Neural cell (in vitro differentiated cells): ENCODE measurements at regions not wholly inside any gene's neighbourhood (a gene's known extent, or its start where the extent isn't known, plus 50 kb on each side); places are given as distances from the start of the nearest gene placed in this dataset.

Source experiments
- EP300 ChIP-seq: fragments of 450-650 bp; conservative IDR thresholded peaks from 2 replicates; pipeline ENCODE4 v1.6.1; 2014; ENCODE audit warnings: antibody characterized with exemption, mild to moderate bottlenecking, moderate library complexity; ENCODE audit not compliant: poor library complexity, severe bottlenecking
- EZH2 ChIP-seq: fragments of 200-600, 300-800 bp; shearing (Covaris generic), sonication (generic); IDR thresholded peaks from 2 replicates; pipeline ENCODE4 v1.6.1; 2014; ENCODE audit warnings: antibody characterized with exemption, low read length, borderline replicate concordance, mild to moderate bottlenecking; ENCODE audit not compliant: insufficient read depth, poor library complexity, severe bottlenecking
- POLR2AphosphoS5 ChIP-seq: IDR thresholded peaks from 2 replicates; pipeline ENCODE4 v1.6.1; 2012
- TAF1 ChIP-seq: IDR thresholded peaks from 2 replicates; pipeline ENCODE4 v1.6.1; 2012; ENCODE audit warnings: low read depth
- TF ChIP-seq, protein P1 (sequence below): fragments of 450-650 bp; IDR thresholded peaks from 2 replicates; pipeline ENCODE4 v1.5.1; 2014; ENCODE audit warnings: antibody characterized with exemption, mild to moderate bottlenecking, moderate library complexity; ENCODE audit not compliant: poor library complexity, severe bottlenecking
- TF ChIP-seq, protein P2 (sequence below): IDR thresholded peaks from 2 replicates; pipeline ENCODE4 v1.6.1; 2012; ENCODE audit warnings: borderline replicate concordance

GRCh38 chr3:139098391-139098790, 53.7 kb upstream of the PRR23C start:
- TF ChIP-seq POLR2AphosphoS5, result no peak
- TF ChIP-seq EP300, result no peak
- TF ChIP-seq, protein P1, sequence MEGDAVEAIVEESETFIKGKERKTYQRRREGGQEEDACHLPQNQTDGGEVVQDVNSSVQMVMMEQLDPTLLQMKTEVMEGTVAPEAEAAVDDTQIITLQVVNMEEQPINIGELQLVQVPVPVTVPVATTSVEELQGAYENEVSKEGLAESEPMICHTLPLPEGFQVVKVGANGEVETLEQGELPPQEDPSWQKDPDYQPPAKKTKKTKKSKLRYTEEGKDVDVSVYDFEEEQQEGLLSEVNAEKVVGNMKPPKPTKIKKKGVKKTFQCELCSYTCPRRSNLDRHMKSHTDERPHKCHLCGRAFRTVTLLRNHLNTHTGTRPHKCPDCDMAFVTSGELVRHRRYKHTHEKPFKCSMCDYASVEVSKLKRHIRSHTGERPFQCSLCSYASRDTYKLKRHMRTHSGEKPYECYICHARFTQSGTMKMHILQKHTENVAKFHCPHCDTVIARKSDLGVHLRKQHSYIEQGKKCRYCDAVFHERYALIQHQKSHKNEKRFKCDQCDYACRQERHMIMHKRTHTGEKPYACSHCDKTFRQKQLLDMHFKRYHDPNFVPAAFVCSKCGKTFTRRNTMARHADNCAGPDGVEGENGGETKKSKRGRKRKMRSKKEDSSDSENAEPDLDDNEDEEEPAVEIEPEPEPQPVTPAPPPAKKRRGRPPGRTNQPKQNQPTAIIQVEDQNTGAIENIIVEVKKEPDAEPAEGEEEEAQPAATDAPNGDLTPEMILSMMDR, result no peak
- TF ChIP-seq TAF1, result no peak
- TF ChIP-seq EZH2, result no peak
- TF ChIP-seq, protein P2, sequence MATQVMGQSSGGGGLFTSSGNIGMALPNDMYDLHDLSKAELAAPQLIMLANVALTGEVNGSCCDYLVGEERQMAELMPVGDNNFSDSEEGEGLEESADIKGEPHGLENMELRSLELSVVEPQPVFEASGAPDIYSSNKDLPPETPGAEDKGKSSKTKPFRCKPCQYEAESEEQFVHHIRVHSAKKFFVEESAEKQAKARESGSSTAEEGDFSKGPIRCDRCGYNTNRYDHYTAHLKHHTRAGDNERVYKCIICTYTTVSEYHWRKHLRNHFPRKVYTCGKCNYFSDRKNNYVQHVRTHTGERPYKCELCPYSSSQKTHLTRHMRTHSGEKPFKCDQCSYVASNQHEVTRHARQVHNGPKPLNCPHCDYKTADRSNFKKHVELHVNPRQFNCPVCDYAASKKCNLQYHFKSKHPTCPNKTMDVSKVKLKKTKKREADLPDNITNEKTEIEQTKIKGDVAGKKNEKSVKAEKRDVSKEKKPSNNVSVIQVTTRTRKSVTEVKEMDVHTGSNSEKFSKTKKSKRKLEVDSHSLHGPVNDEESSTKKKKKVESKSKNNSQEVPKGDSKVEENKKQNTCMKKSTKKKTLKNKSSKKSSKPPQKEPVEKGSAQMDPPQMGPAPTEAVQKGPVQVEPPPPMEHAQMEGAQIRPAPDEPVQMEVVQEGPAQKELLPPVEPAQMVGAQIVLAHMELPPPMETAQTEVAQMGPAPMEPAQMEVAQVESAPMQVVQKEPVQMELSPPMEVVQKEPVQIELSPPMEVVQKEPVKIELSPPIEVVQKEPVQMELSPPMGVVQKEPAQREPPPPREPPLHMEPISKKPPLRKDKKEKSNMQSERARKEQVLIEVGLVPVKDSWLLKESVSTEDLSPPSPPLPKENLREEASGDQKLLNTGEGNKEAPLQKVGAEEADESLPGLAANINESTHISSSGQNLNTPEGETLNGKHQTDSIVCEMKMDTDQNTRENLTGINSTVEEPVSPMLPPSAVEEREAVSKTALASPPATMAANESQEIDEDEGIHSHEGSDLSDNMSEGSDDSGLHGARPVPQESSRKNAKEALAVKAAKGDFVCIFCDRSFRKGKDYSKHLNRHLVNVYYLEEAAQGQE, result no peak
